Upper lobe of right lung (tissue), 1 donor: ENCODE measurements at regions not wholly inside any gene's neighbourhood (a gene's known extent, or its start where the extent isn't known, plus 50 kb on each side); places are given as distances from the start of the nearest gene placed in this dataset.

ENCODE experiments used
- ATAC-seq: fragments of 200-7000 bp; cut with Tn5 transposase; one replicate; pipeline ENCODE4 v1.9.1; 2020; ENCODE audit warnings: mild to moderate bottlenecking, moderate library complexity
- DNase-seq: peaks from one replicate; pipeline ENCODE4 v3.0.0-alpha.2; 2020
- H3K27ac ChIP-seq: fragments of 200-600 bp; one replicate; pipeline ENCODE4 v1.8.0; 2022
- H3K27me3 ChIP-seq: fragments of 200-600 bp; one replicate; pipeline ENCODE4 v1.8.0; 2022; ENCODE audit warnings: mild to moderate bottlenecking
- H3K36me3 ChIP-seq: fragments of 200-600 bp; one replicate; pipeline ENCODE4 v1.8.0; 2022
- H3K4me1 ChIP-seq: fragments of 200-600 bp; one replicate; pipeline ENCODE4 v1.8.0; 2022
- H3K4me3 ChIP-seq: fragments of 200-600 bp; one replicate; pipeline ENCODE4 v1.8.0; 2022; ENCODE audit warnings: mild to moderate bottlenecking
- H3K9me3 ChIP-seq: fragments of 200-600 bp; one replicate; pipeline ENCODE4 v1.8.0; 2022
- CTCF ChIP-seq: fragments of 200-600 bp; IDR thresholded peaks from one replicate; pipeline ENCODE4 v1.8.0; 2022; ENCODE audit warnings: antibody characterized with exemption
- intact Hi-C: fragments of 100-400 bp; cut with DNase I; formaldehyde crosslinking; loops from one replicate; pipeline ENCODE4 v1.11.0; 2022
- donor health status: DM: no; HTN: yes; CAD: no; lungs with severe emphysema.

DNA sequence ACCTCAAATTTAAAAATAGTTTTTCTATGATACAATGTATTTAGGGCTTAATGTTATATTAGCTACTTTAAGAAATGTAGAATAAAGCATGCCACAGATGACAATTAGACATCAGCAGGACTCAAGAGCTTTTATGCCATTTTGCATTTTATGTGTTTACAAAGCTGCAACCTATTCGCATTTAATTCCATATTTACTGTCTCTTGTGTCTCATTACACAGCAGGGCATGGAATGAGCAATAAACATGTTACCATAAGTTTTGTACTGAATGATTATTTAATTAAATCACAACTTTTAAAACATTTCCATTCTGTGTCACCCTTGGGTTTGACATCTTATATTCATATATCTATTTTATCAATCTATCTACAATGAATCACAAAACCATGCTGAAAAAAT is 1756.9 kb downstream of the PCDH9 start:
- Histone ChIP-seq H3K9me3 (no peaks in the 10 kb centered on the region), H3K27me3 (no peaks in the 10 kb centered on the region), H3K27ac (no peak overlapping the region), H3K4me3 (no peak overlapping the region), H3K4me1 (no peaks in the 10 kb centered on the region), H3K36me3 (no peaks in the 10 kb centered on the region)
- intact Hi-C loops = no loop called here
- TF ChIP-seq CTCF = no peak
- ATAC-seq = no peak
- DNase-seq = no peak

GRCh38 chr13:65472336-65472735 is 1757.8 kb downstream of the PCDH9 start:
- no peak for DNase-seq
- Histone ChIP-seq H3K36me3 (no peaks in the 10 kb centered on the region), H3K4me3 (no peak overlapping the region), H3K9me3 (no peaks in the 10 kb centered on the region), H3K27ac (no peak overlapping the region), H3K27me3 (no peaks in the 10 kb centered on the region), H3K4me1 (no peaks in the 10 kb centered on the region)
- ATAC-seq = no peak
- intact Hi-C loops = no loop called here
- TF ChIP-seq CTCF = no peak

GRCh38 chr13:65470781-65471180 is 1759.4 kb downstream of the PCDH9 start:
- Histone ChIP-seq H3K4me1 (no peaks in the 10 kb centered on the region), H3K27ac (no peak overlapping the region), H3K9me3 (no peaks in the 10 kb centered on the region), H3K27me3 (no peaks in the 10 kb centered on the region), H3K4me3 (no peak overlapping the region), H3K36me3 (no peaks in the 10 kb centered on the region)
- no peak for ATAC-seq
- intact Hi-C loops = no loop called here
- no peak for TF ChIP-seq CTCF
- no peak for DNase-seq

DNA sequence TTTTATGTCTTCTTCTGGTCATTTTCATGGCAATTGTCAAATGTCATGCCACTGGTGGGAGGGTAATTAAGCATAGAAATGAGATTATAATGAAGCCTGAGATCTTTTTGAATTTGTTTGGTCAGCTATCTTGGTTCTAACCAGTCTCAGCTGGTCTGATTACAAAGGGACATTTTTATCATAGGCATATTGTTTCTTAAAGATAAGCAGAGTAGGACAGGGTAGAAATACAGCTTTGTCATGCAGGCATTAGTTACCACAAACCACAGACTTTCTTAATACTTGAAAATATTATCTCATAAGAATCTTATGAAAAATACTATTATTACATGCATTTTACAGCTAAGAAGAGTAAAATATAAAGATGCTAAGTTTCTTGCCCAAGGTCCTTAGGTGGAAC is 1761.5 kb downstream of the PCDH9 start:
- no peaks in the 10 kb centered on the region for H3K9me3 ChIP-seq
- no peaks in the 10 kb centered on the region for H3K27me3 ChIP-seq
- intact Hi-C loops = no loop called here
- H3K4me3 ChIP-seq = no peak overlapping the region
- no peaks in the 10 kb centered on the region for H3K4me1 ChIP-seq
- no peaks in the 10 kb centered on the region for H3K36me3 ChIP-seq
- DNase-seq = no peak
- TF ChIP-seq CTCF = no peak
- H3K27ac ChIP-seq = no peak overlapping the region
- ATAC-seq = no peak

DNA sequence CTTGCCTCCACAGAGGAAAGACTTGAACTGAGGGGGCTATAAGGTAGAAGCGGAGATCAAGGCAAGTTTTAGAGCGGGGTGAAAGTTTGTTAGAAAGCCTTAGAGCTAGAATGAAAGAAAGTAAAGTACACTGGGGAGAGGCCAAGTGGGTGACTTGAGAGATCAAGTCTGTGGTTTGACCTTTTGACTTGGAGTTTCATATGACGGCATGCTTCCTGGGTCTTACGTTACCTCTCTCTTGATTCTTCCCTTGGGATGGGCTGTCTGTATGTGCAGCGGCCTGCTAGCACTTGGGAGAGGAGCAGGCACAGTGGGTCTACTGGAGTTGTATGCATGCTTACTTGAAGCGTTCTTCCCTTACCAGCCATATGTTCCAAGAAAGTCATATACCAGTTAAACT is 1768.5 kb downstream of the PCDH9 start:
- ATAC-seq = no peak
- H3K9me3 ChIP-seq = no peaks in the 10 kb centered on the region
- no peak for DNase-seq

More for the DNA sequence above, 1768.5 kb downstream of the PCDH9 start:
- no peaks in the 10 kb centered on the region for H3K27me3 ChIP-seq
- TF ChIP-seq CTCF = no peak
- no peaks in the 10 kb centered on the region for H3K36me3 ChIP-seq
- no peaks in the 10 kb centered on the region for H3K4me1 ChIP-seq
- no peak overlapping the region for H3K27ac ChIP-seq
- H3K4me3 ChIP-seq = no peak overlapping the region
- intact Hi-C loops = no loop called here
